ENCODE measurements at regions not wholly inside any gene's neighbourhood (a gene's known extent, or its start where the extent isn't known, plus 50 kb on each side); places are given as distances from the start of the nearest gene placed in this dataset.

- TF ChIP-seq, protein P1, sequence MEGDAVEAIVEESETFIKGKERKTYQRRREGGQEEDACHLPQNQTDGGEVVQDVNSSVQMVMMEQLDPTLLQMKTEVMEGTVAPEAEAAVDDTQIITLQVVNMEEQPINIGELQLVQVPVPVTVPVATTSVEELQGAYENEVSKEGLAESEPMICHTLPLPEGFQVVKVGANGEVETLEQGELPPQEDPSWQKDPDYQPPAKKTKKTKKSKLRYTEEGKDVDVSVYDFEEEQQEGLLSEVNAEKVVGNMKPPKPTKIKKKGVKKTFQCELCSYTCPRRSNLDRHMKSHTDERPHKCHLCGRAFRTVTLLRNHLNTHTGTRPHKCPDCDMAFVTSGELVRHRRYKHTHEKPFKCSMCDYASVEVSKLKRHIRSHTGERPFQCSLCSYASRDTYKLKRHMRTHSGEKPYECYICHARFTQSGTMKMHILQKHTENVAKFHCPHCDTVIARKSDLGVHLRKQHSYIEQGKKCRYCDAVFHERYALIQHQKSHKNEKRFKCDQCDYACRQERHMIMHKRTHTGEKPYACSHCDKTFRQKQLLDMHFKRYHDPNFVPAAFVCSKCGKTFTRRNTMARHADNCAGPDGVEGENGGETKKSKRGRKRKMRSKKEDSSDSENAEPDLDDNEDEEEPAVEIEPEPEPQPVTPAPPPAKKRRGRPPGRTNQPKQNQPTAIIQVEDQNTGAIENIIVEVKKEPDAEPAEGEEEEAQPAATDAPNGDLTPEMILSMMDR (conservative IDR thresholded peaks at IDR 0.05; ENCODE audit: low read length): no peak
- no peak for TF ChIP-seq EZH2phosphoT487 (IDR thresholded peaks at IDR 0.05; ENCODE audit: borderline replicate concordance)
Observed at GRCh38 chr6:163811317-163811716, 396.8 kb downstream of the QKI start.
